Putamen (tissue), 1 donor: ENCODE measurements at regions not wholly inside any gene's neighbourhood (a gene's known extent, or its start where the extent isn't known, plus 50 kb on each side); places are given as distances from the start of the nearest gene placed in this dataset.
"Not testable (repeated sequence)": the region's sequence is repeated elsewhere in the genome, so short reads cannot be mapped to it uniquely, and the experiment has no call there.

Experiments used
- DNase-seq: peaks from one replicate; pipeline ENCODE4 v3.0.0-alpha.2; 2016; ENCODE audit warnings: low spot score

GRCh38 chr3:8421711-8422110 lies 79.9 kb upstream of the LMCD1 start:
- no peak for DNase-seq

GRCh38 chr3:8423307-8423706 lies 78.3 kb upstream of the LMCD1 start:
- no peak for DNase-seq

- no peak for DNase-seq
Measured at GRCh38 chr3:8424281-8424680, 77.3 kb upstream of the LMCD1 start.

GRCh38 chr3:8436661-8437287 lies 64.8 kb upstream of the LMCD1 start:
- no peak for DNase-seq

- no peak for DNase-seq
Measured at GRCh38 chr3:8438507-8439079, 63.0 kb upstream of the LMCD1 start.

GRCh38 chr3:8440142-8440541 lies 61.5 kb upstream of the LMCD1 start:
- not testable (repeated sequence) for DNase-seq

GRCh38 chr3:8441969-8442559 lies 59.6 kb upstream of the LMCD1 start:
- DNase-seq, result peak; percentile 46

- DNase-seq, result no peak
Measured at GRCh38 chr3:8442993-8443650, 58.5 kb upstream of the LMCD1 start.

GRCh38 chr3:8443829-8444791 lies 57.5 kb upstream of the LMCD1 start:
- peak; percentile 46 for DNase-seq

GRCh38 chr3:8444883-8445282 lies 56.7 kb upstream of the LMCD1 start:
- DNase-seq, result no peak

GRCh38 chr3:8445861-8446260 lies 55.8 kb upstream of the LMCD1 start:
- no peak for DNase-seq

- DNase-seq, result no peak
Measured at GRCh38 chr3:8446845-8447244, 54.8 kb upstream of the LMCD1 start.

- DNase-seq, result no peak
Measured at GRCh38 chr3:8450618-8451017, 51.0 kb upstream of the LMCD1 start.

- DNase-seq, result no peak
Measured at GRCh38 chr3:8451696-8452095, 49.9 kb upstream of the LMCD1 start.
